Panc1 (cell line): ENCODE measurements at regions not wholly inside any gene's neighbourhood (a gene's known extent, or its start where the extent isn't known, plus 50 kb on each side); places are given as distances from the start of the nearest gene placed in this dataset.

Experiments used
- ATAC-seq: fragments of 200-7000 bp; cut with Tn5 transposase; 2 replicates; pipeline ENCODE4 v1.9.1; 2020; ENCODE audit warnings: mild to moderate bottlenecking, moderate library complexity
- BruUV-seq: library from RNA; stranded (reverse); fragments of 400-500 nt; replicated peaks from 2 replicates; lab custom pipeline; 2021; lab: Mats Ljungman, UMichigan
- CTCF ChIA-PET: fragments of 300-600 bp; sonication (Branson Sonifier 250); formaldehyde crosslinking; loops from one replicate; lab custom pipeline; 2022; ENCODE audit warnings: antibody characterized with exemption; lab: Charles Lee
- POLR2A ChIA-PET: fragments of 300-600 bp; sonication (Branson Sonifier 250); formaldehyde crosslinking; loops from one replicate; lab custom pipeline; 2022; ENCODE audit warnings: antibody characterized with exemption; lab: Charles Lee
- DNase-seq: peaks from one replicate; pipeline ENCODE4 v3.0.0-alpha.2; 2010; ENCODE audit warnings: low read depth, low spot score
- H3K27ac ChIP-seq: 2 replicates; pipeline ENCODE4 v1.5.1; 2011; ENCODE audit warnings: mild to moderate bottlenecking, low read length, inconsistent platforms
- H3K27me3 ChIP-seq: fragments of 200-500 bp; sonication (Bioruptor generic); 2 replicates; pipeline ENCODE4 v1.6.0; 2014; ENCODE audit warnings: low read length, inconsistent platforms; ENCODE audit not compliant: control insufficient read depth, insufficient read depth
- H3K36me3 ChIP-seq: fragments of 200-500 bp; sonication (Bioruptor generic); 2 replicates; pipeline ENCODE4 v1.5.1; 2014; ENCODE audit warnings: inconsistent platforms, mild to moderate bottlenecking, low read length, moderate library complexity; ENCODE audit not compliant: control insufficient read depth, insufficient read depth
- H3K4me1 ChIP-seq: 2 replicates; pipeline ENCODE4 v1.5.1; 2011; ENCODE audit warnings: inconsistent platforms, mild to moderate bottlenecking, low read length, moderate library complexity; ENCODE audit not compliant: control insufficient read depth, insufficient read depth
- H3K4me3 ChIP-seq, 2 experiments: 2 replicates each; pipeline ENCODE4 v1.5.1; 2011 to 2012; ENCODE audit warnings: low read depth in 2 of 2, low read length in 2 of 2, mild to moderate bottlenecking in 2 of 2, inconsistent platforms in 1 of 2, moderate library complexity in 1 of 2
- H3K9me3 ChIP-seq: fragments of 200-500 bp; sonication (Bioruptor generic); 2 replicates; pipeline ENCODE4 v1.5.1; 2014; ENCODE audit warnings: low read depth, mild to moderate bottlenecking, inconsistent platforms, low read length, moderate library complexity; ENCODE audit not compliant: control insufficient read depth, insufficient read depth
- CTCF ChIP-seq: fragments of 450-650 bp; IDR thresholded peaks from 2 replicates; pipeline ENCODE4 v1.5.1; 2017; ENCODE audit warnings: mild to moderate bottlenecking
- POLR2AphosphoS5 ChIP-seq: IDR thresholded peaks from 2 replicates; pipeline ENCODE4 v1.6.1; 2012; ENCODE audit warnings: mild to moderate bottlenecking, low read depth, low read length, moderate library complexity
- REST ChIP-seq, 2 experiments: IDR thresholded peaks; 2 replicates each; pipeline ENCODE4 v1.6.1; 2011 to 2012; ENCODE audit warnings: low read depth in 2 of 2, control low read depth in 1 of 2, low read length in 1 of 2, mild to moderate bottlenecking in 1 of 2, moderate library complexity in 1 of 2; ENCODE audit not compliant: insufficient read depth in 1 of 2
- SIN3A ChIP-seq: IDR thresholded peaks from 2 replicates; pipeline ENCODE4 v1.6.1; 2012; ENCODE audit warnings: low read depth, mild to moderate bottlenecking, low read length, moderate library complexity, borderline replicate concordance; ENCODE audit not compliant: insufficient read depth
- TCF7L2 ChIP-seq: IDR thresholded peaks from 2 replicates; pipeline ENCODE4 v1.6.1; 2011; ENCODE audit warnings: mild to moderate bottlenecking, low read depth, low read length, inconsistent platforms
- in situ Hi-C: cut with HindIII; loops from 2 replicates; pipeline ENCODE4 v1.10.0; 2016; ENCODE audit warnings: low sequenced_read_pairs, low pct_unique_long_range_greater_than_20kb
- intact Hi-C: fragments of 100-400 bp; cut with micrococcal nuclease; formaldehyde crosslinking; loops from one replicate; pipeline ENCODE4 v1.10.0; 2022; ENCODE audit not compliant: unreplicated experiment

GRCh38 chr6:51342393-51342792 lies 523.7 kb downstream of the TFAP2B start:
- ChIA-PET CTCF (no interaction called here), POLR2A (no interaction called here)
- Histone ChIP-seq H3K9me3 (no peaks in the 10 kb centered on the region), H3K27ac (no peak overlapping the region), H3K4me1 (no peaks in the 10 kb centered on the region), H3K27me3 (no peaks in the 10 kb centered on the region), H3K4me3 (no peak overlapping the region), H3K36me3 (no peaks in the 10 kb centered on the region)
- intact Hi-C loops = no loop called here
- DNase-seq = no peak
- no peak for ATAC-seq
- in situ Hi-C loops = no loop called here
- TF ChIP-seq POLR2AphosphoS5 = no peak
- TF ChIP-seq REST (IDR thresholded peaks at IDR 0.05; ENCODE audit: insufficient read depth in 1 of 2, low read depth in 2 of 2, low read length in 1 of 2) = no peak
- TF ChIP-seq CTCF = no peak
- TF ChIP-seq TCF7L2 = no peak
- no peak for TF ChIP-seq SIN3A
- BruUV-seq = no TSS peak

GRCh38 chr6:51349857-51350256 lies 531.2 kb downstream of the TFAP2B start:
- Histone ChIP-seq H3K4me1 (no peaks in the 10 kb centered on the region), H3K4me3 (no peak overlapping the region), H3K36me3 (no peaks in the 10 kb centered on the region), H3K9me3 (no peaks in the 10 kb centered on the region), H3K27me3 (no peaks in the 10 kb centered on the region), H3K27ac (no peak overlapping the region)
- in situ Hi-C loops = no loop called here
- no peak for TF ChIP-seq POLR2AphosphoS5
- TF ChIP-seq REST (IDR thresholded peaks at IDR 0.05; ENCODE audit: insufficient read depth in 1 of 2, low read depth in 2 of 2, low read length in 1 of 2) = no peak
- TF ChIP-seq TCF7L2 = no peak
- TF ChIP-seq SIN3A = no peak
- no peak for TF ChIP-seq CTCF
- intact Hi-C loops = loop anchor here (5.0 kb wide), 1 partner anchor 533 kb away; the partner anchor contains the start of gene TFAP2B
- ATAC-seq = no peak
- no peak for DNase-seq
- no TSS peak for BruUV-seq
- CTCF ChIA-PET = no interaction called here
- POLR2A ChIA-PET = no interaction called here
